H1 (cell line): ENCODE measurements at regions not wholly inside any gene's neighbourhood (a gene's known extent, or its start where the extent isn't known, plus 50 kb on each side); places are given as distances from the start of the nearest gene placed in this dataset.
A peak's percentile ranks its signal among the peaks of the same experiment; 100 is the strongest.

Source experiments
- CTCF ChIA-PET: fragments of 300-600 bp; sonication (Branson Sonifier 250); formaldehyde crosslinking; loops from one replicate; lab custom pipeline; 2021; ENCODE audit not compliant: partially characterized antibody; lab: Charles Lee
- POLR2A ChIA-PET: fragments of 300-600 bp; sonication (Branson Sonifier 250); formaldehyde crosslinking; loops from one replicate; lab custom pipeline; 2021; ENCODE audit warnings: inconsistent platforms; ENCODE audit not compliant: partially characterized antibody; lab: Charles Lee
- DNase-seq, 2 experiments: peaks; one replicate each; pipeline versions ENCODE4 v3.0.0 to v3.0.0-alpha.2; 2010 to 2022; ENCODE audit warnings: low spot score in 2 of 2, low read depth in 1 of 2, mixed read lengths in 1 of 2
- FAIRE-seq: peaks from 2 replicates; lab custom pipeline; 2011; peaks lifted over from hg19 to GRCh38; lab: Jason Lieb, UNC
- H2AFZ ChIP-seq: 2 replicates; pipeline ENCODE4 v1.8.1; 2012; ENCODE audit warnings: low read length, inconsistent platforms
- H2AK5ac ChIP-seq: 2 replicates; pipeline ENCODE4 v1.6.1; 2013; ENCODE audit warnings: low read depth, low read length
- H2BK120ac ChIP-seq: replicated peaks from 2 replicates; pipeline ENCODE3; 2013; ENCODE audit warnings: low read depth, low read length, inconsistent platforms
- H2BK12ac ChIP-seq: 2 replicates; pipeline ENCODE4 v1.6.1; 2013; ENCODE audit warnings: low read depth, low read length
- H2BK15ac ChIP-seq: 2 replicates; pipeline ENCODE4 v1.6.1; 2013; ENCODE audit warnings: low read length
- H2BK20ac ChIP-seq: 2 replicates; pipeline ENCODE4 v1.6.1; 2013; ENCODE audit warnings: low read length
- H2BK5ac ChIP-seq: 2 replicates; pipeline ENCODE4 v1.6.1; 2013; ENCODE audit warnings: low read depth, low read length
- H3K14ac ChIP-seq: 2 replicates; pipeline ENCODE4 v1.6.1; 2013; ENCODE audit warnings: inconsistent platforms; ENCODE audit not compliant: insufficient read length
- H3K18ac ChIP-seq: 2 replicates; pipeline ENCODE4 v1.6.1; 2013; ENCODE audit warnings: low read length; ENCODE audit errors: extremely low read depth
- H3K23ac ChIP-seq: 2 replicates; pipeline ENCODE4 v1.6.1; 2013; ENCODE audit warnings: inconsistent platforms; ENCODE audit not compliant: insufficient read length
- H3K23me2 ChIP-seq: 2 replicates; pipeline ENCODE4 v1.6.1; 2013; ENCODE audit warnings: low read depth, low read length
- H3K27ac ChIP-seq: 2 replicates; pipeline ENCODE4 v1.6.1; 2011; ENCODE audit warnings: low read depth, low read length, inconsistent platforms
- H3K27me3 ChIP-seq, 4 experiments: replicated peaks in 1 of 4; 1 replicate in 1 of 4; 2 replicates in 3 of 4; pipeline versions ENCODE4 v1.6.1 to v1.8.1; 2011 to 2013; ENCODE audit warnings: low read length in 3 of 4, mild to moderate bottlenecking in 3 of 4, inconsistent platforms in 2 of 4, mixed read lengths in 2 of 4, moderate library complexity in 1 of 4; ENCODE audit not compliant: control insufficient read depth in 3 of 4, insufficient read depth in 3 of 4; ENCODE audit errors: extremely low read depth in 1 of 4
- H3K36me3 ChIP-seq, 4 experiments: 2 replicates each; pipeline versions ENCODE4 v1.6.1 to v1.8.1; 2011 to 2013; ENCODE audit warnings: mild to moderate bottlenecking in 4 of 4, low read length in 3 of 4, moderate library complexity in 2 of 4, control low read depth in 1 of 4, inconsistent platforms in 1 of 4; ENCODE audit not compliant: insufficient read depth in 4 of 4, control insufficient read depth in 2 of 4
- H3K4ac ChIP-seq: replicated peaks from 2 replicates; pipeline ENCODE3; 2013; ENCODE audit warnings: low read length, low read depth, mixed read lengths, inconsistent platforms; ENCODE audit not compliant: insufficient read length
- H3K4me1 ChIP-seq, 4 experiments: replicated peaks in 1 of 4; 1 replicate in 1 of 4; 2 replicates in 3 of 4; pipeline versions ENCODE4 v1.6.1 to v1.8.1; 2011 to 2013; ENCODE audit warnings: low read length in 3 of 4, inconsistent platforms in 2 of 4, mixed read lengths in 1 of 4; ENCODE audit not compliant: insufficient read depth in 4 of 4, control insufficient read depth in 3 of 4
- H3K4me2 ChIP-seq, 2 experiments: 2 replicates each; pipeline versions ENCODE4 v1.6.1 to v1.8.1; 2011 to 2013; ENCODE audit warnings: low read depth in 2 of 2, low read length in 2 of 2, control low read depth in 1 of 2, inconsistent platforms in 1 of 2, mild to moderate bottlenecking in 1 of 2; ENCODE audit not compliant: insufficient read depth in 1 of 2
- H3K4me3 ChIP-seq, 4 experiments: fragments of 200-600, 300-600 bp in 1 of 4; sonication (generic), shearing (Covaris generic), sonication (Bioruptor Twin) in 1 of 4; 2 replicates each; pipeline versions ENCODE4 v1.5.1 to v1.8.1; 2011 to 2016; ENCODE audit warnings: low read length in 4 of 4, low read depth in 3 of 4, control low read depth in 2 of 4, inconsistent platforms in 2 of 4, mild to moderate bottlenecking in 2 of 4, mixed read lengths in 1 of 4, moderate library complexity in 1 of 4; ENCODE audit not compliant: insufficient read depth in 2 of 4; ENCODE audit errors: extremely low read depth in 1 of 4
- H3K56ac ChIP-seq: replicated peaks from 2 replicates; pipeline ENCODE3; 2013; ENCODE audit warnings: low read depth, mild to moderate bottlenecking, mixed read lengths, low read length, inconsistent platforms; ENCODE audit not compliant: insufficient read length
- H3K79me1 ChIP-seq: 2 replicates; pipeline ENCODE4 v1.6.1; 2013; ENCODE audit warnings: low read depth, low read length, control low read depth
- H3K79me2 ChIP-seq, 2 experiments: 2 replicates each; pipeline versions ENCODE4 v1.6.1 to v1.8.1; 2012 to 2013; ENCODE audit warnings: low read length in 2 of 2, mild to moderate bottlenecking in 2 of 2, inconsistent platforms in 1 of 2; ENCODE audit not compliant: insufficient read depth in 2 of 2, control insufficient read depth in 1 of 2
- H3K9ac ChIP-seq, 4 experiments: replicated peaks in 1 of 4; 1 replicate in 1 of 4; 2 replicates in 3 of 4; pipeline versions ENCODE4 v1.6.1 to v1.8.1; 2011 to 2013; ENCODE audit warnings: low read depth in 3 of 4, low read length in 3 of 4, control low read depth in 2 of 4, mild to moderate bottlenecking in 2 of 4, moderate library complexity in 2 of 4, inconsistent platforms in 1 of 4; ENCODE audit errors: extremely low read depth in 1 of 4
- H3K9me3 ChIP-seq, 2 experiments: 2 replicates each; pipeline versions ENCODE4 v1.6.1 to v1.8.1; 2012 to 2013; ENCODE audit warnings: mild to moderate bottlenecking in 2 of 2, moderate library complexity in 2 of 2, control low read depth in 1 of 2, inconsistent platforms in 1 of 2, low read depth in 1 of 2, low read length in 1 of 2, mixed read lengths in 1 of 2; ENCODE audit not compliant: insufficient read depth in 2 of 2
- H4K20me1 ChIP-seq, 2 experiments: replicated peaks in 1 of 2; 2 replicates each; pipeline versions ENCODE3 to v1.8.1; 2011 to 2013; ENCODE audit warnings: inconsistent platforms in 2 of 2, low read length in 2 of 2, mild to moderate bottlenecking in 1 of 2; ENCODE audit not compliant: insufficient read depth in 2 of 2, control insufficient read depth in 1 of 2
- H4K5ac ChIP-seq: 2 replicates; pipeline ENCODE4 v1.6.1; 2013; ENCODE audit warnings: low read length, low read depth, mixed read lengths, inconsistent platforms; ENCODE audit not compliant: insufficient read length
- H4K8ac ChIP-seq: 2 replicates; pipeline ENCODE4 v1.8.0; 2013; ENCODE audit warnings: mild to moderate bottlenecking, moderate library complexity, low read length, inconsistent platforms; ENCODE audit not compliant: insufficient read depth; ENCODE audit errors: extremely low read depth
- H4K91ac ChIP-seq: replicated peaks from 2 replicates; pipeline ENCODE3; 2013; ENCODE audit warnings: low read length, mixed read lengths, inconsistent platforms; ENCODE audit not compliant: insufficient read length
- E2F6 ChIP-seq: IDR thresholded peaks from 2 replicates; pipeline ENCODE4 v1.6.1; 2012; ENCODE audit warnings: inconsistent platforms
- FOSL1 ChIP-seq: IDR thresholded peaks from 2 replicates; pipeline ENCODE4 v1.6.1; 2011; ENCODE audit warnings: mild to moderate bottlenecking, low read depth, low read length, moderate library complexity; ENCODE audit not compliant: insufficient read depth
- GABPA ChIP-seq: IDR thresholded peaks from 2 replicates; pipeline ENCODE4 v1.6.1; 2011; ENCODE audit warnings: mild to moderate bottlenecking, low read length, moderate library complexity, borderline replicate concordance; ENCODE audit not compliant: insufficient read depth
- POLR2AphosphoS5 ChIP-seq: IDR thresholded peaks from 2 replicates; pipeline ENCODE4 v1.6.1; 2011; ENCODE audit warnings: low read depth, low read length
- WGBS, 2 experiments: shearing (Covaris generic) in 1 of 2; methylation state at CpG; one replicate each; pipeline versions ENCODE4 v1.1.6 to v1.1.7; 2013 to 2015; ENCODE audit warnings: low lambda C conversion rate in 2 of 2, mixed read lengths in 2 of 2, inconsistent platforms in 1 of 2, low coverage in 1 of 2, missing lambda C conversion rate in 1 of 2; ENCODE audit not compliant: insufficient replicate concordance in 2 of 2, insufficient coverage in 1 of 2, insufficient read length in 1 of 2; ENCODE audit errors: extremely low coverage in 1 of 2, missing lambda C conversion rate in 1 of 2; 5-methylcytosine and 5-hydroxymethylcytosine counted together

GRCh38 chr16:77077256-77077922, 113.6 kb upstream of the MON1B start:
- WGBS, 2 experiments = 92% methylated on average over 8 of the region's 8 CpGs; no CpG with 5 or more reads in 1 of the 2 experiments
- CTCF ChIA-PET = interaction anchor here (0.6 to 1.1 kb wide), 2 partner anchors 11 to 104 kb away, joined by 3 to 6 read pairs; no protein-coding TSS in a partner anchor

More at GRCh38 chr16:77077256-77077922, 113.6 kb upstream of the MON1B start:
- Histone ChIP-seq H3K79me2 (no peaks in the 10 kb centered on the region), H3K9ac (peak overlapping the region in 1 of 4 experiments; percentile 8; a peak in 1 of 7 replicates), H3K56ac (no peak overlapping the region), H4K20me1 (no peaks in the 10 kb centered on the region), H2BK120ac (no peak overlapping the region), H3K23ac (no peak overlapping the region), H3K79me1 (no peaks in the 10 kb centered on the region), H3K27ac (no peak overlapping the region), H3K9me3 (no peaks in the 10 kb centered on the region), H2BK12ac (no peak overlapping the region), H3K18ac (no peak overlapping the region), H2AFZ (no peak overlapping the region), H3K14ac (no peak overlapping the region), H3K4me3 (no peak overlapping the region), H2BK15ac (no peak overlapping the region), H4K91ac (no peak overlapping the region), H2BK5ac (no peak overlapping the region), H3K4me2 (no peak overlapping the region), H2AK5ac (no peak overlapping the region), H4K8ac (no peak overlapping the region), H3K4me1 (no peaks in the 10 kb centered on the region), H3K4ac (no peak overlapping the region), H2BK20ac (no peak overlapping the region), H3K27me3 (no peaks in the 10 kb centered on the region), H4K5ac (no peak overlapping the region), H3K36me3 (no peaks in the 10 kb centered on the region), H3K23me2 (no peaks in the 10 kb centered on the region)
- DNase-seq (no peak), FAIRE-seq (peak; percentile 28)
- TF ChIP-seq GABPA = no peak
- no peak for TF ChIP-seq FOSL1
- no peak for TF ChIP-seq E2F6
- TF ChIP-seq POLR2AphosphoS5 = no peak
- POLR2A ChIA-PET = no interaction called here
